AG08396 (cell line): ENCODE measurements at regions not wholly inside any gene's neighbourhood (a gene's known extent, or its start where the extent isn't known, plus 50 kb on each side); places are given as distances from the start of the nearest gene placed in this dataset.

Source experiments
- DNase-seq: peaks from one replicate; pipeline ENCODE4 v3.0.0; 2012; ENCODE audit warnings: low spot score, mixed read lengths

DNA sequence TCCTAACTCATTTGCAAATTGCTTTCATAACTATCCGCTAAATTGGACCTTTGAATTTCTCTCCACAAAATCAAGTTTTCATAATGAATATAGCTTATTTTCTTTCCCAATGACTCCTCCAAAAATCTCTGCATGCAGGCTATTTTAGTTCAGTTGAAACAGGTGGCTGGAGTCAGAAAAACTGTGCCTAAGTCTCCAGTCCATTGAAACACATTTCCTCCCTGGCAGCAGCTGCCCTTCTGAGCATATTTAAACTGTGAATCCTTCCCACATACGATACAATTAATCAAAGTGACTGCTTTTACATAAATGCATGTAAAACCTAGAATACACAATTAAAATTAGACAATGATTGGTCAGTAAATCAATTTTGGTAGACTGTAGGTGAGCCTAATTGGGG lies 344.6 kb upstream of the MARCKS start:
- DNase-seq, result no peak

DNA sequence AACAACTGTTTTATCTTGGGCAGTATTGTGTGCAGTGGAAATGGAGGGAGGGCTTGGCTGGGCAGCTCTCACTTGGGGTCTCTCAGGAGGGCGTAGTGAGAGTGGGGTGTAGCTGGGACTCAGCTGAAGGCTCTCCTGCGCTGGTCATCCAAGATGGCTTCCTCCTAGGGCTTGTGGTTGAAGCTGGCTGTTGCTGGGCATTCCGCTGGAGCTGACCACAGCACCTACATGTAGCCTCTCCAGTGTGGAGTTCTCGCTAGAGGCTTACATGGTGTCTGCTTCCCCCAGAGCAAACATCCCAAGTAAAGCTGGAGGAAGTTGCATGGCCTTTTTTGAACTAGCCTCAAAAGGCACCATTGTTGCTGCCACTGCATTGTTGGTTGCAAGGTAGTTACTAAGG lies 344.1 kb upstream of the MARCKS start:
- no peak for DNase-seq

- DNase-seq, result no peak
Measured at GRCh38 chr6:113522376-113522775, 334.8 kb upstream of the MARCKS start.

GRCh38 chr6:113524826-113525225 lies 332.3 kb upstream of the MARCKS start:
- DNase-seq, result no peak

DNA sequence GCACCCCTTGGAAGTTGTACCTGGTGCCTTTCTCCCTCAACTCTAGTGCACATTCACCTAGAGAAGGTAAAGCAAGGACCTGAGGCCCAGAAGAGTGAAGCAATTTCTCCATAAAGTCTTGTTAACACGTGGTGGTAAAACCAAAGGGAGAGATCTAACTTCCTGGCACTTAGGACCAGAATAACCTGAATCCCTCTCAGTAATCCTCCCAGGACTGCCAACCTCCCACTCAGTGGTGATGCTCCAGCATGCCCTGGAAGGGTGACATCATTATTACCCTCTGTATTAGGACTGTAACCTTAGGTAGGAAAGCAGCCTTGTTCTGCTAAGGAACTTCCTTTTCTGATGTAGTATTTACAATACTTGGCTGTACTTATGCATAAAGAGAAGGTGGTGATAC lies 330.6 kb upstream of the MARCKS start:
- DNase-seq, result no peak

GRCh38 chr6:113526995-113527394 lies 330.1 kb upstream of the MARCKS start:
- no peak for DNase-seq

- DNase-seq, result no peak
Measured at GRCh38 chr6:113528111-113528510, 329.0 kb upstream of the MARCKS start.

DNA sequence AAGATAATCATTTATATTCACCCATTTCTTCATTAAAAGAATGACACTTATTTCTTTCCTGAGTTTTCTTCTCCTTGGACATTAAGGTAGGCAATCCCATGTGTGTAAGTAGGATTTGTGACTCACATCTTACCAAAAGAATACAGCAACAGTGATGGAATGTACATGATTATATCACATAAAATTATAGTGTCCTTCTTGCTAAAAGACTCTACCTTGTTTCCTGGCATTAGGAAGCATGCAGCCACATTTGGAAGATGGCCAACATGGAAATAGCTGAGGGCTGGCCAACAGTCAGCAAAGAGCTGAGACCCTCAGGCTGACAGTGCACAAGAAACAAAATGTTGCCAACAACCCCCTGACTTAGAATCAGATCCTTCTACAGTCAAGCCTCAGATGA lies 327.9 kb upstream of the MARCKS start:
- no peak for DNase-seq

DNA sequence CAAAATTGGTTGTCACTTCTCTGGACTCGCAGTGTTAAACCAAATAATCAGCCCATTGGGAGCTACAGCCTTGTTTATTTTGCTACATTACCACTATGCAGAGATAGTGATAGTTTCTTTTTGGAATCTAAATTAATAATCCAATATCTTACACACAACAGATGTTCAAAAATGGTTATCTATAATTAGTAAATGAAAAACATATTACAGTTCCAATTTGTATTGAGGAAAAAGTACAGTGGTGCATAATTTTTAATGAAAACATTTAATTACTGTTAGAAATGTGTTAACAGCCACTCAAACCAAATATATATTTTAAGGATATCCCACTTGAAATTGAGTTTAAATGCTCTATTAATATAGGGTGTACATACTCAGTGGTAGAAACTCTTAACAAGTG lies 327.3 kb upstream of the MARCKS start:
- DNase-seq, result no peak

- peak; percentile 46 for DNase-seq
Measured at GRCh38 chr6:113530769-113531168, 326.4 kb upstream of the MARCKS start.

- peak; percentile 9 for DNase-seq
Measured at GRCh38 chr6:113539202-113539601, 317.9 kb upstream of the MARCKS start.

- no peak for DNase-seq
Measured at GRCh38 chr6:113539623-113540022, 317.5 kb upstream of the MARCKS start.

GRCh38 chr6:113540466-113540865 lies 316.7 kb upstream of the MARCKS start:
- no peak for DNase-seq

- no peak for DNase-seq
Measured at GRCh38 chr6:113551168-113551567, 306.0 kb upstream of the MARCKS start.

- DNase-seq, result no peak
Measured at GRCh38 chr6:113556775-113557174, 300.4 kb upstream of the MARCKS start.

- no peak for DNase-seq
Measured at GRCh38 chr6:113558431-113558830, 298.7 kb upstream of the MARCKS start.

DNA sequence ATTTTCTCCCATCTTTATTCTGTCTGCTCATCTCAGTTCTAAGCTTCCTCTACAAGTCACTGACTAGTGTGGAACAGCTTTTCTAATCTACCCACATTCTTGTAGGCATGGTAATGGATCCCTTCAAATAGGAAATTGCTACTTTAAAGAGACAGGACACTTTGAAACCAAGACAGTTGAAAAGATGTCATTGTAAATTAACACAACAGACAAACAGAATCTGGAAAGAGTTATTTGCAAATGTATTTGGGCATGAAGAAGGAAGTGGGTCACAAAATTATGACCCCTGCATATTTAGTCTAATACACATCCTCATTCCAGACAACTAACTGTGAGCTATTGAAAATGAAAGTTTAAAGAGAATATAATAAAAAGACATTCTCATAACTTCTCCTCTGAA lies 298.2 kb upstream of the MARCKS start:
- no peak for DNase-seq

GRCh38 chr6:113560376-113560775 lies 296.8 kb upstream of the MARCKS start:
- DNase-seq, result no peak

- DNase-seq, result no peak
Measured at GRCh38 chr6:113560908-113561307, 296.2 kb upstream of the MARCKS start.

GRCh38 chr6:113562248-113562647 lies 294.9 kb upstream of the MARCKS start:
- no peak for DNase-seq

- peak; percentile 63 for DNase-seq
Measured at GRCh38 chr6:113564371-113565171, 292.6 kb upstream of the MARCKS start.

DNA sequence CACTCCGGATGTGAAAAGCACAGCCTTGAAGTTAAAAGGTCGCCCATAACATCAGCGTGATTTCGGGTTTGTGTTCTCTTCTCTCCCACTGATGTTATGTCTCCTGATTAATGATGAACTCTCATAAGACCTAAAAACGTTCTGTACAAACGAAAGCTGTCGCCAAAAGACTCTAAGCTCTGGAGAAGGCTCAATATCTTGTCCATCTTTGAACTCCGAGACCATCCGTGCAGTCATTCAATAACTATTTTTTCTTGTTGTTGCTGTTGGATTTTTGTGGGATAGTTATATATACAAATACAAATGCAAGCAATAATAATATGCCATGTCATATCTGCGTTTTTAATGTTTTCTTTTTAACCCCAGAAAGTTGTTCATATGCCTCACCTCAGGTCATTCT lies 291.8 kb upstream of the MARCKS start:
- DNase-seq, result no peak

DNA sequence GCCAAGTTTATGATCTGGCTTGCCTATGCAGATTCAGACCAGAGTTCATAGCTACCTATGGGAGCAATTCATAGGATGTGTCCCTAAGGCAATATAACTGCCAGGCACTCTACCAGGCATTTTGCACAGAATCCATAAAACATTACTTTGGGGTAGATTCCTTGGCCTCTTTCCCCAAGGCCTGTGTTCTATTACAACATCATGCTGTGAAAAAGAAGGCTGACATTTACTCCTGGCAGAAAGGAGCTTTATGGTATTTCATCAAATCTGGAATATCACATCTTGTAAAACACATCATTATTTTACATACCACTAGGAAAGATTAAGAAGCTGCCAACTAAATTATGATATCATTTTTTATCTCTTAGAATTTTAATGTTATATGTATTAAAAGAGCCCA lies 287.0 kb upstream of the MARCKS start:
- DNase-seq, result no peak

DNA sequence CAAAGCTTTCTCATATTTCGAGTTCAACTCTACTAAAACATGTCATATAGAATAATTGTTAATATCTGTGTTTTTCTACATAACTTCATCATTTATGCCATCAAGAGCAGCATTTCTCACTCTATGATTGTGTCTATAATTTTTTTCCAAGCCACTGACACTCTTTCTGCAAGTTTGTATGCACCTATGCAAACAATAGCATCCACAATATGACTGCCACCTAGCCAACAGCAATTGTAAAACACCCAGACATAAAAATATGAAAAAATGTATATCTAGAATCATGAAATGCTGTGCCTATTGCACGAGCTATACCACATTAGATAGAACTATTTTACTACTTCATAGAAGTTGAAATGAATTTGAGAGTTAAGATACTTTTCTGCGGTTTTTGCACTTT lies 286.5 kb upstream of the MARCKS start:
- no peak for DNase-seq
